ENCODE measurements at regions not wholly inside any gene's neighbourhood (a gene's known extent, or its start where the extent isn't known, plus 50 kb on each side); places are given as distances from the start of the nearest gene placed in this dataset.

GRCh38 chr10:4007771-4008170, 222.8 kb upstream of the KLF6 start:
- Histone ChIP-seq H3K4me3 (no peak overlapping the region), H3K4me1 (ENCODE audit: control insufficient read depth in 1 of 2, low read depth in 2 of 2) (no peaks in the 10 kb centered on the region), H3K27me3 (replicated peaks; ENCODE audit: insufficient read depth) (no peaks in the 10 kb centered on the region), H3K36me3 (no peaks in the 10 kb centered on the region), H3K9me3 (no peaks in the 10 kb centered on the region), H3K27ac (no peak overlapping the region)
- DNase-seq (ENCODE audit: low spot score) (no peak), ATAC-seq (ENCODE audit: insufficient number of reproducible peaks, low FRiP score, low read depth) (no peak)
- no peak for TF ChIP-seq CTCF (IDR thresholded peaks at IDR 0.05)

GRCh38 chr10:4006858-4007257, 221.8 kb upstream of the KLF6 start:
- Histone ChIP-seq H3K4me3 (no peak overlapping the region), H3K36me3 (no peaks in the 10 kb centered on the region), H3K27me3 (replicated peaks; ENCODE audit: insufficient read depth) (no peaks in the 10 kb centered on the region), H3K27ac (no peak overlapping the region), H3K9me3 (no peaks in the 10 kb centered on the region), H3K4me1 (ENCODE audit: control insufficient read depth in 1 of 2, low read depth in 2 of 2) (no peaks in the 10 kb centered on the region)
- TF ChIP-seq CTCF (IDR thresholded peaks at IDR 0.05) = no peak
- DNase-seq (ENCODE audit: low spot score) (no peak), ATAC-seq (ENCODE audit: insufficient number of reproducible peaks, low FRiP score, low read depth) (no peak)

GRCh38 chr10:4006051-4006450, 221.0 kb upstream of the KLF6 start:
- Histone ChIP-seq H3K27ac (no peak overlapping the region), H3K4me3 (no peak overlapping the region), H3K4me1 (ENCODE audit: control insufficient read depth in 1 of 2, low read depth in 2 of 2) (no peaks in the 10 kb centered on the region), H3K36me3 (no peaks in the 10 kb centered on the region), H3K27me3 (replicated peaks; ENCODE audit: insufficient read depth) (no peaks in the 10 kb centered on the region), H3K9me3 (no peaks in the 10 kb centered on the region)
- DNase-seq (ENCODE audit: low spot score) (no peak), ATAC-seq (ENCODE audit: insufficient number of reproducible peaks, low FRiP score, low read depth) (no peak)
- TF ChIP-seq CTCF (IDR thresholded peaks at IDR 0.05) = no peak

GRCh38 chr10:4004990-4005389, 220.0 kb upstream of the KLF6 start:
- Histone ChIP-seq H3K27me3 (replicated peaks; ENCODE audit: insufficient read depth) (no peaks in the 10 kb centered on the region), H3K4me3 (no peak overlapping the region), H3K4me1 (ENCODE audit: control insufficient read depth in 1 of 2, low read depth in 2 of 2) (no peaks in the 10 kb centered on the region), H3K9me3 (no peaks in the 10 kb centered on the region), H3K36me3 (no peaks in the 10 kb centered on the region), H3K27ac (no peak overlapping the region)
- ATAC-seq (ENCODE audit: insufficient number of reproducible peaks, low FRiP score, low read depth) (no peak), DNase-seq (ENCODE audit: low spot score) (no peak)
- no peak for TF ChIP-seq CTCF (IDR thresholded peaks at IDR 0.05)

GRCh38 chr10:4004144-4004543, 219.1 kb upstream of the KLF6 start:
- Histone ChIP-seq H3K4me3 (no peak overlapping the region), H3K4me1 (ENCODE audit: control insufficient read depth in 1 of 2, low read depth in 2 of 2) (no peaks in the 10 kb centered on the region), H3K9me3 (no peaks in the 10 kb centered on the region), H3K36me3 (no peaks in the 10 kb centered on the region), H3K27me3 (replicated peaks; ENCODE audit: insufficient read depth) (no peaks in the 10 kb centered on the region), H3K27ac (no peak overlapping the region)
- no peak for TF ChIP-seq CTCF (IDR thresholded peaks at IDR 0.05)
- no peak for DNase-seq (ENCODE audit: low spot score)
- ATAC-seq (ENCODE audit: insufficient number of reproducible peaks, low FRiP score, low read depth) = no peak
